GM13976 (cell line): ENCODE measurements at regions not wholly inside any gene's neighbourhood (a gene's known extent, or its start where the extent isn't known, plus 50 kb on each side); places are given as distances from the start of the nearest gene placed in this dataset.

ENCODE experiments used
- DNase-seq: peaks from one replicate; pipeline ENCODE4 v3.0.0; 2012; ENCODE audit warnings: low spot score
- in situ Hi-C: fragments of 300-500 bp; cut with MboI; formaldehyde crosslinking; loops from one replicate; pipeline ENCODE4 v1.12.0; 2022; ENCODE audit warnings: low sequenced_read_pairs, mixed read lengths, inconsistent platforms; ENCODE audit not compliant: unreplicated experiment
- TF ChIP-seq, protein P1 (sequence below): IDR thresholded peaks from 2 replicates; pipeline ENCODE4 v1.5.1; 2012; ENCODE audit warnings: borderline replicate concordance, mild to moderate bottlenecking; ENCODE audit not compliant: insufficient read depth; ENCODE audit errors: extremely low read depth, missing control alignments, control extremely low read depth

- DNase-seq: no peak
- in situ Hi-C loops: no loop called here
Measured at GRCh38 chr13:43994999-43995859, 115.5 kb downstream of the LACC1 start.

DNA sequence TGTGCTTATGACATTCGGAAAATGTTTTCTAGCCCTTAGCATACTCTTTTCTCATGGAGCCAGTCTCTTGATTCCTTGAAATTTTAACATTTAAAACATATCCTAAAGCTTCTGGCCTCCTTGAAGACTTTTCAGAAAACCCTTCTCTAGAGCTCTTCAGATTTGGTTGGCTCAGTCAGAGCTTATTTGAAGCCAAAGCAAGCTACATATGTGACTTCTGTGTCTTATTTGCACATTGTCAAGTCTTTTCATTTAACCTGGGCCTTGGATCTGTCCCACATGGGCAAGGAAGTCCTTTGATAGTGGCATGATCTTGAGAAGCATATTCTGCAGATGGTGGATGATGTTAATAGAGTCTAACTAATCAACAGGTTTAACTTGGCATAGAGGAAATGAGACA lies 116.5 kb downstream of the LACC1 start:
- no peak for DNase-seq
- TF ChIP-seq, protein P1, sequence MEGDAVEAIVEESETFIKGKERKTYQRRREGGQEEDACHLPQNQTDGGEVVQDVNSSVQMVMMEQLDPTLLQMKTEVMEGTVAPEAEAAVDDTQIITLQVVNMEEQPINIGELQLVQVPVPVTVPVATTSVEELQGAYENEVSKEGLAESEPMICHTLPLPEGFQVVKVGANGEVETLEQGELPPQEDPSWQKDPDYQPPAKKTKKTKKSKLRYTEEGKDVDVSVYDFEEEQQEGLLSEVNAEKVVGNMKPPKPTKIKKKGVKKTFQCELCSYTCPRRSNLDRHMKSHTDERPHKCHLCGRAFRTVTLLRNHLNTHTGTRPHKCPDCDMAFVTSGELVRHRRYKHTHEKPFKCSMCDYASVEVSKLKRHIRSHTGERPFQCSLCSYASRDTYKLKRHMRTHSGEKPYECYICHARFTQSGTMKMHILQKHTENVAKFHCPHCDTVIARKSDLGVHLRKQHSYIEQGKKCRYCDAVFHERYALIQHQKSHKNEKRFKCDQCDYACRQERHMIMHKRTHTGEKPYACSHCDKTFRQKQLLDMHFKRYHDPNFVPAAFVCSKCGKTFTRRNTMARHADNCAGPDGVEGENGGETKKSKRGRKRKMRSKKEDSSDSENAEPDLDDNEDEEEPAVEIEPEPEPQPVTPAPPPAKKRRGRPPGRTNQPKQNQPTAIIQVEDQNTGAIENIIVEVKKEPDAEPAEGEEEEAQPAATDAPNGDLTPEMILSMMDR: no peak
- in situ Hi-C loops: no loop called here

More at GRCh38 chr13:43994999-43995859, 115.5 kb downstream of the LACC1 start:
- TF ChIP-seq, protein P1: no peak

DNA sequence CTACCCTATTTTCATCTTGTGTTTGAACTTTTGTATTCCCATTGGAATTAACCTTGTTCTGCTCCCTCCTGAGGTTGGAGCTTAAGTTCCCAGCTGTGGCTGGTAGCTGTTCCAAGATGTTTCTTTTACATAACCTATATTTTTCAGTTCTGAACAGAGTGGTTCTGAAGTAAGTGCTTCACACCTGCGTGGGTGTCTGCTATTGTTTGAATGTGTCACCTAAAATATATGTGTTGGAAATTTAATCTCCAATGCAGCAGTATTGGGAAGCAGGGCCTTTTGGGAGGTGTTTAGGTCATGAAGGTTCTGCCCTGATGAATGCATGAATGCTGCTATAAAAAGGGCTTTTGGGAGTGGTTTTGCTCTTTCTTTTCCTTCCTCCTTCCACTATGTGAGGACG lies 123.8 kb downstream of the LACC1 start:
- DNase-seq: no peak
- in situ Hi-C loops: no loop called here
- TF ChIP-seq, protein P1: no peak

DNA sequence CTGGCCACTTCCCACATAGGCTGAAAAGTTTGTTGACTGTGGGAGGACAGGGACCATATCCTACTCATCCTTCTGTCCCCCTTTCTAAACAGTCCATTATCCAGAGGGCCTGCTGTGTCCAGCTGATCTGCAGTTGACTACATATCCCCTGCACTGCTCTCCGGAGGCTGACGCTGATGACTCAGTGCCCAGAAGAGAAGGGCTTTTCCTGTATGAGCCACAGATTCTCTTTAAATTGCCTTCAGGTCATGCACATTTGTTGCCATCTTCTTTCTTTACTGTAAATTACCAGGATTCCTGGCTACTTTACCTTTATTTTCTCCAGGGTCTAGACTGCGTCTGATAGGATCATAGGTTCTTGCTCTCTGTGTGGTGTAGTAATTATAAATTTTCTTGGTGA lies 125.2 kb downstream of the LACC1 start:
- in situ Hi-C loops: no loop called here
- no peak for DNase-seq
- TF ChIP-seq, protein P1: no peak

- DNase-seq: no peak
- TF ChIP-seq, protein P1: no peak
- in situ Hi-C loops: no loop called here
Measured at GRCh38 chr13:44007451-44007850, 127.7 kb downstream of the LACC1 start.

DNA sequence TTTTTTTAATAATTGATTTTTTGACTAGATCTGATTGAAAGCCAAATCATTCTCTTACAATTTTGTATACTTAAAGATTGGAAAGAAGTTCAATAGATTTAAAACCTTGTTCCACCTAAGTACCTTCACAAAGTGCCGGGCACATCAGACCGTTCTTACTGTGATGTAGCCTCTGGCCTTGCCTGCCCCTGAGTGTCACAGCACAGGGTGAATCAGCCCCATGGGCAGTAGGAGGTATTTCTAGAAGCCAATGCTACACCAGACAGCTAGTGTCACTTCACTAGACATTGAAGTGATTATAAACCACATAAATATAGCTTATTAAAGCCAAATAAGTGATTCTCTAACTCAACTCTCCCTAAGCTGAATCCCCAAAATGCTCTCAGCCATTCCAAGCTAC lies 131.3 kb downstream of the LACC1 start:
- in situ Hi-C loops: no loop called here
- no peak for DNase-seq
- TF ChIP-seq, protein P1: no peak
